ENCODE measurements at regions not wholly inside any gene's neighbourhood (a gene's known extent, or its start where the extent isn't known, plus 50 kb on each side); places are given as distances from the start of the nearest gene placed in this dataset.

DNA sequence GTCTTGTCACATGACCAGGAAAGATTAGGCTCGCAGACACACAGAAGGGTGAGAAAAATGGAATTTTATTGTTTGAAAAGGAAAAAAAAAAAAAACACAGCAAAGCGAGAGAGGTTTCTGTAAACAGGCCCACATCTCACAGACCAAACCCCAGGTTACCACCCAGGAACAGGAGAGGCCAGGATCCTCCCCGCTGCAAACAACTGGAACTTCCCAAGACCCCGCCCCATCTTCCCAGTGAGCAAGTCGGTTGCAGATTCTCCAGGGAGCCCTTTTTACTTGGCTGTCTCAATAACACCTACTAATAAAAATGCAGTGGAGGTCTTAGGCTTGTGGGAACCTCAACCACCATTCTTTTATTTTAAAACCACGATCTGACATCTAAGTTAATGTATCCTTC, 84.7 kb upstream of the ETS2 start:
- Mint-ChIP-seq H3K36me3 (ENCODE audit: insufficient read depth) (no peaks in the 10 kb centered on the region), H3K27ac (ENCODE audit: low read depth) (no peak overlapping the region), H3K4me3 (no peak overlapping the region), H3K4me1 (no peaks in the 10 kb centered on the region), H3K9me3 (peaks cover 6% of the 10 kb centered on the region), H3K27me3 (peaks cover 37% of the 10 kb centered on the region)
- no peak for ATAC-seq (replicated peaks; ENCODE audit: extremely low read depth, poor library complexity, severe bottlenecking)
- DNase-seq (ENCODE audit: low spot score in 2 of 2), result no peak

GRCh38 chr21:38721958-38722357, 83.8 kb upstream of the ETS2 start:
- H3K9me3 Mint-ChIP-seq, result peaks cover 6% of the 10 kb centered on the region
- H3K27me3 Mint-ChIP-seq, result peaks cover 39% of the 10 kb centered on the region
- no peaks in the 10 kb centered on the region for H3K4me1 Mint-ChIP-seq
- no peak overlapping the region for H3K4me3 Mint-ChIP-seq
- no peak for ATAC-seq (replicated peaks; ENCODE audit: extremely low read depth, poor library complexity, severe bottlenecking)
- H3K36me3 Mint-ChIP-seq (ENCODE audit: insufficient read depth), result no peaks in the 10 kb centered on the region
- no peak for DNase-seq (ENCODE audit: low spot score in 2 of 2)
- no peak overlapping the region for H3K27ac Mint-ChIP-seq (ENCODE audit: low read depth)

GRCh38 chr21:38725196-38726157, 80.3 kb upstream of the ETS2 start:
- no peaks in the 10 kb centered on the region for H3K4me1 Mint-ChIP-seq
- peaks cover 53% of the 10 kb centered on the region for H3K27me3 Mint-ChIP-seq
- peaks cover 6% of the 10 kb centered on the region for H3K9me3 Mint-ChIP-seq
- DNase-seq (ENCODE audit: low spot score in 2 of 2) (no peak), ATAC-seq (replicated peaks; ENCODE audit: extremely low read depth, poor library complexity, severe bottlenecking) (no peak)
- no peak overlapping the region for H3K27ac Mint-ChIP-seq (ENCODE audit: low read depth)
- H3K36me3 Mint-ChIP-seq (ENCODE audit: insufficient read depth), result no peaks in the 10 kb centered on the region
- H3K4me3 Mint-ChIP-seq, result no peak overlapping the region

DNA sequence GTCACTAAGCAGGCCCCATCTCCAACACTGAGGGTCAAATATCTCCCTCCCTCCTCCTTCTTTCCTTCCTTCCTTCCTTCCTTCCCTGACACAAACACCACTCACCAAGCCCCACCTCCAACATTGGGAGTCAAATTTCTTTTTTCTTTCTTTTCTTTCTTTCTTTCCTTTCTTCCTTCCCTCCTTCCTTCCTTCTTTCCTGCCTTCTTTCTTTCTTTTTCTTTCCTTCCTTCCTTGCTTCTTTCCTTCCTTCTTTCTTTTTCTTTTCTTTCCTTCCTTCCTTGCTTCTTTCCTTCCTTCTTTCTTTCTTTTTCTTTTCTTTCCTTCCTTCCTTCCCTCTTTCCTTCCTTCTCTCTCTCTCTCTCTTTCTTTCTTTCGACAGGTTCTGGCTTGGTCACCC, 79.2 kb upstream of the ETS2 start:
- Mint-ChIP-seq H3K4me1 (no peaks in the 10 kb centered on the region), H3K36me3 (ENCODE audit: insufficient read depth) (no peaks in the 10 kb centered on the region), H3K27me3 (peaks cover 54% of the 10 kb centered on the region), H3K27ac (ENCODE audit: low read depth) (no peak overlapping the region), H3K9me3 (peaks cover 6% of the 10 kb centered on the region), H3K4me3 (no peak overlapping the region)
- ATAC-seq (replicated peaks; ENCODE audit: extremely low read depth, poor library complexity, severe bottlenecking) (no peak), DNase-seq (ENCODE audit: low spot score in 2 of 2) (no peak)

DNA sequence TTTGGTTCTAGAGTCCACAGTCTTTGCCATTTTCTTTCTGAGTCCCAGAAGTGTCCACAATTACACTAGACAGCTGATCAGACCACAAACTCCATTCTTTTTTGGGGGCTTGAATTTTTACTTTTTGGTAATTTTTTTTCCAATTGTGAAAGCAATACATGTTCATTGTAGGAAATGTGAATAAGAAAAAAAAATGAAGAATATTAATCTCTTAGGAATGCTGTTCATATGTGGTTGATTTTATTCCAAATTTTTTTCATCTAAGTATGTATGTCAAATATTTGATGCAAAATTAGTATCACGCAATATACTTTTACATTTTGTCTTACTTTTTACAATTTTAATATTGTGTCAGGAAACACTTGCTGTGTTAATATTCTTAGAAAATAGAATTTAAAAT, 76.4 kb upstream of the ETS2 start:
- ATAC-seq (replicated peaks; ENCODE audit: extremely low read depth, poor library complexity, severe bottlenecking) (no peak), DNase-seq (ENCODE audit: low spot score in 2 of 2) (no peak)
- H3K4me1 Mint-ChIP-seq, result peaks cover 5% of the 10 kb centered on the region
- H3K4me3 Mint-ChIP-seq, result no peak overlapping the region
- peaks cover 53% of the 10 kb centered on the region for H3K27me3 Mint-ChIP-seq
- peaks cover 6% of the 10 kb centered on the region for H3K9me3 Mint-ChIP-seq
- H3K27ac Mint-ChIP-seq (ENCODE audit: low read depth), result no peak overlapping the region
- H3K36me3 Mint-ChIP-seq (ENCODE audit: insufficient read depth), result no peaks in the 10 kb centered on the region

DNA sequence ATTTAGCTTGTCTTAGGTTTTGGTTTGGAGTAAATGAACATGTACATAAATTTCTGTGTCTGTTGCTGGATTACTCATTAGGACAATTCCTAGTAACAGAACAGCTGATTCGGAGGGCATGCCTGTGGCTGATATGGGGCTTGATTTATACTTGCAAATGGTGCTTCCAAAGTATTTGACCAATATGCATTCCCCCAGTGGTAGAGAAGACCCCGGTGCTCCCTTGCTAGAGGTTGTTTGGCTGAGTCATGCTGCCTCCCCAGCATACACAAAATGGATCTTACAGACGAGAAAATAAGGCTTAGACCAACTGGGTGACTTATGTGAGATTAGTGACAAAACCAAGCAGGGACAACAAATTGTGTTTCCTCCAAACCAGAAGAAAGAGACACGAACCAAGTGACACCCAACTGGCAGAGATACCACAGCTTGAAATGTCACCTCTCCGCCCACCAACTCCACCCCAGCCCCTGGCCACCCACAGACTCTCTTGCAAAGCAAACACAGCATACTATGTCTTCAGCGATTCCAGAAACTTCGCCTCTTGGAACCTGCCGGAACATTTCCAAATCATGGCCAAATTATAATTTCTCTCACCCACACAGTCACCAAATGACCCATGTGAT, 75.9 kb upstream of the ETS2 start:
- Mint-ChIP-seq H3K9me3 (no peaks in the 10 kb centered on the region), H3K4me1 (peaks cover 6% of the 10 kb centered on the region), H3K27ac (ENCODE audit: low read depth) (no peak overlapping the region), H3K27me3 (peaks cover 51% of the 10 kb centered on the region), H3K36me3 (ENCODE audit: insufficient read depth) (no peaks in the 10 kb centered on the region), H3K4me3 (no peak overlapping the region)
- ATAC-seq (replicated peaks; ENCODE audit: extremely low read depth, poor library complexity, severe bottlenecking), result no peak
- no peak for DNase-seq (ENCODE audit: low spot score in 2 of 2)

DNA sequence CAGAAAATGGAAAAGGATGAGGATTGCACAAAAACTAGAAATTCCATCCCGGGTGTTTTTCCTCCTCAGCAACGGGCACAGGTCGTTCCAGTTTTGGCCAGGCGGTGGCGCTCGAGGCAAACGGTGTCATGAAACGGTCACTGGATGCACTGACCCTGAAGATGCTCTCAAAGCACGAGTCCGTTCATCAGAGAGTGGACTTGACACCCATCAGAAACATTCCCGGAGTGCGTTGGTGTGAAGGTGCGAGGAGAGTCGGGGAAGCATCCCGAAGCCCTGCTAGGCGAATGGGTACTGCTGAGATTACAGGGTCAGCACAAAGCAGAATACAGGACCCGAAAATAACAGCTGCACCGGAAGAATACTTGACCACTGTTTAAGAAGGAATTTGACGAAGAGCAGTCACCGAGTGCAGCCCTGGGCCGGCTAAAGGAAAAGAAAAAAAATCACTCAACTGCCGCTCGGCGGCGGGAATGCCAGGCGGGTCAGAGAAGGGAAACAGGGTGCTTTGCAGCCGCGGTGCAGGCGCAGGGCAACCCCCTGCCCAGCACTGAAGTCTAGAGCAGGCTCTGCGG, 71.7 kb upstream of the ETS2 start:
- Mint-ChIP-seq H3K4me1 (peaks cover 6% of the 10 kb centered on the region), H3K27ac (ENCODE audit: low read depth) (no peak overlapping the region), H3K9me3 (no peaks in the 10 kb centered on the region), H3K36me3 (ENCODE audit: insufficient read depth) (peaks cover 3% of the 10 kb centered on the region), H3K4me3 (peak overlapping the region; percentile 69), H3K27me3 (peaks cover 52% of the 10 kb centered on the region)
- DNase-seq (ENCODE audit: low spot score in 2 of 2) (peak; percentile 24 to 77), ATAC-seq (replicated peaks; ENCODE audit: extremely low read depth, poor library complexity, severe bottlenecking) (peak; percentile 46)

- peaks cover 48% of the 10 kb centered on the region for H3K27me3 Mint-ChIP-seq
- no peaks in the 10 kb centered on the region for H3K9me3 Mint-ChIP-seq
Observed at GRCh38 chr21:38734646-38735365, 70.9 kb upstream of the ETS2 start.

DNA sequence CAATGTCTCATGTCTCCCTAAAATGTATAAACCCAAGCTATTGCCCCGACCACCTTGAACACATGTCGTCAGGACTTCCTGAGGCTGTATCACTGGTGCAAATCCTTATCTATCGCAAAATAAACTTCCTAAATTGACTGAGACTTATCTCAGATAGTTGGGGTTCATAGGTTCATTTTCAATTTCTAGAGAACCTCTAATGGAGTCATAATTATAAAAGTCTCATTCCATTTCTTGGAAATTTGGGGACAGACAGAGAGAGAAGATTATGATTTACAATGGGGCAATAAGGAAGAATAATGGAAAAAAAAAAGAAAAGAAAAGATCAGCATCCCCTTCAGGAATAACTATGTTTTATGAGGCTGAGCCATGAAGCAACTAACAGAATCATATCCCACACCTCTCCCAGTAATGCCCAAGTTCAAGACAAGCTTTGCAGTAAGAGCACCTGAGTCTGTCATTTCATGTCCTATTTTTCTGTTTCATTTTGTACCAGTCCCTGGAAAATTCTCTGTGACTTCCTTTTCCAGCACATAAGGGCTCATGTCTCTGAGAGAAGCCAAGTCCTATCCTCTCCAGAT, 70.0 kb upstream of the ETS2 start:
- H3K4me1 Mint-ChIP-seq, result peaks cover 6% of the 10 kb centered on the region
- no peak overlapping the region for H3K27ac Mint-ChIP-seq (ENCODE audit: low read depth)
- H3K4me3 Mint-ChIP-seq, result no peak overlapping the region
- ATAC-seq (replicated peaks; ENCODE audit: extremely low read depth, poor library complexity, severe bottlenecking), result no peak
- peaks cover 40% of the 10 kb centered on the region for H3K27me3 Mint-ChIP-seq
- DNase-seq (ENCODE audit: low spot score in 2 of 2), result no peak
- peaks cover 3% of the 10 kb centered on the region for H3K36me3 Mint-ChIP-seq (ENCODE audit: insufficient read depth)
- H3K9me3 Mint-ChIP-seq, result no peaks in the 10 kb centered on the region

More at GRCh38 chr21:38734646-38735365, 70.9 kb upstream of the ETS2 start:
- DNase-seq (ENCODE audit: low spot score in 2 of 2), result no peak
- Mint-ChIP-seq H3K27ac (ENCODE audit: low read depth) (no peak overlapping the region), H3K4me1 (peaks cover 6% of the 10 kb centered on the region), H3K36me3 (ENCODE audit: insufficient read depth) (peaks cover 3% of the 10 kb centered on the region), H3K4me3 (peak overlapping the region; percentile 69)
- ATAC-seq (replicated peaks; ENCODE audit: extremely low read depth, poor library complexity, severe bottlenecking), result no peak

DNA sequence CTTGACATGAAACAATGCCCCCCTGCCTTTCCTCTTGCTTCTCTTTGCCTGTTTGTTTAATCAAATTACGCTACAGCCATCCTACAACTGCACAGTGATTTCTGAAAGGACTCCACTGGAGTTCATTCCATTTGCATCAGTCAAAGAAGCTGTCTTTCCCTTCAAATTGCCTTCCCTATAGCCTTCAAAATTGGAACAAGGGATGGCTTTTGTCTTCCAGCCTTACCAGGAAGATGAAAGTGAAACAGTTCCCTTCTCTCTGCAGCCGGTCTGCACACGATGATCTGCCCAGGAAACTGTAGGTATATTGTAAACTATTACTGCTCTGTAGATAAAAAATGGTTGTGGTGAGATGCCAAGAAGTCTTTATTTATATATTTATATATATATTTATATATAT, 65.6 kb upstream of the ETS2 start:
- ATAC-seq (replicated peaks; ENCODE audit: extremely low read depth, poor library complexity, severe bottlenecking) (no peak), DNase-seq (ENCODE audit: low spot score in 2 of 2) (no peak)
- Mint-ChIP-seq H3K27me3 (peaks cover 17% of the 10 kb centered on the region), H3K36me3 (ENCODE audit: insufficient read depth) (peaks cover 5% of the 10 kb centered on the region), H3K4me1 (peaks cover 9% of the 10 kb centered on the region), H3K27ac (ENCODE audit: low read depth) (no peak overlapping the region), H3K4me3 (no peak overlapping the region), H3K9me3 (no peaks in the 10 kb centered on the region)

DNA sequence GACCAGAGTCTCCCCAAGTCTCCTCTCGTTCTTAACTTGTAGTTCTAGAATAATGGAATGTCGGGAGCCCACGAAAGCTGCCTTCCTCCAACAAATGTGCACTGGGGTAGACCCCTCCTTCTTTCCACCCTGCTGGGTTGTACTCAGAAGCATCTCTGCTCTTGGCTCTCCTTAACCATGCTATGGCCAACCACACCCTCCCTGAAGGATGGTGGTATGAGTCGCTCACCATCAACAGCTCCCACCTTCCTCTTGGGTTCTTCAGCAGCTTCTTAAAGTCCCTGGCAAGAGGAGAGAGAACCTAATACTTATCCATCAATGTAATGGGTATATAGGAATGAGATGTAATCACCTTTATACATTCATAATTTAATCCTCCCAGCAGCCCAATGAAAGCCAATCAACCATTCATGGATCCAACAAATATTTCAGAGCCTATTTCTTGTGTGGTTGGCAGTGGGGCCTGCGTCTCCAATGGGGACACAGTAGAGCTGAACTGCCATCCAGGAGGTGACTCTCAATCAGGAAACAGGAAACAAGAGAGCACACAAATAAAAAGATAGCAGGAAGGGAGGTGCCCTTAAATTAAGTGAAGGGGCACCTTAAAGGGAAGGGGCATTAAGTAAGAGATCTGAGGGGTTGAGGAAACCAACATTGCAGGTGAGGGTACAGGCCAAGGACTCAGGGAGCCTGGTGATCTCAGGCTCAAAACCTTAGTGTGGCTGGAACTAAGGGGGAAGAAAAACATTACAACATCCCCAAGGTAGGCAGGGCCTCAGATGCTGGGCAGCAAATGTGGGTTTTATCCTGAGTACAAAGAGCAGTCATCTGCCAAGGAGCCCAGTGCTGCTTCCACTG, 64.4 kb upstream of the ETS2 start:
- Mint-ChIP-seq H3K36me3 (ENCODE audit: insufficient read depth) (peaks cover 5% of the 10 kb centered on the region), H3K9me3 (no peaks in the 10 kb centered on the region), H3K4me1 (peaks cover 9% of the 10 kb centered on the region), H3K4me3 (no peak overlapping the region), H3K27ac (ENCODE audit: low read depth) (no peak overlapping the region), H3K27me3 (peaks cover 4% of the 10 kb centered on the region)
- no peak for ATAC-seq (replicated peaks; ENCODE audit: extremely low read depth, poor library complexity, severe bottlenecking)
- no peak for DNase-seq (ENCODE audit: low spot score in 2 of 2)

All from central memory CD8-positive, alpha-beta T cell (primary cell).